GM12878 (cell line): ENCODE measurements at regions not wholly inside any gene's neighbourhood (a gene's known extent, or its start where the extent isn't known, plus 50 kb on each side); places are given as distances from the start of the nearest gene placed in this dataset.

Source experiments
- ATAC-seq: fragments of 200-7000 bp; cut with Tn5 transposase; 3 replicates; pipeline ENCODE4 v1.9.1; 2020; ENCODE audit warnings: mild to moderate bottlenecking, moderate library complexity
- BruUV-seq: library from RNA; stranded (reverse); fragments of 400-500 nt; replicated peaks from 2 replicates; lab custom pipeline; 2021; lab: Mats Ljungman, UMichigan
- CTCF ChIA-PET: fragments of 300-600 bp; sonication (Branson Sonifier 250); formaldehyde crosslinking; extraction: SDS; loops from one replicate; lab custom pipeline; 2021; ENCODE audit warnings: inconsistent platforms; lab: Yijun Ruan, JAX
- POLR2A ChIA-PET: fragments of 350-600 bp; formaldehyde crosslinking; extraction: SDS; loops from one replicate; lab custom pipeline; 2021; ENCODE audit warnings: inconsistent platforms; lab: Charles Lee
- RAD21 ChIA-PET: fragments of 300-600 bp; sonication (Branson Sonifier 250); formaldehyde crosslinking; loops from one replicate; lab custom pipeline; 2023; ENCODE audit warnings: antibody characterized with exemption; ENCODE audit not compliant: unreplicated experiment; lab: Charles Lee
- SMC1A ChIA-PET: fragments of 300-600 bp; sonication (Branson Sonifier 250); formaldehyde crosslinking; loops from one replicate; lab custom pipeline; 2023; ENCODE audit not compliant: unreplicated experiment, uncharacterized antibody; lab: Charles Lee
- DNase-seq: peaks from one replicate; pipeline ENCODE4 v3.0.0-alpha.2; 2011; ENCODE audit warnings: low read depth, low spot score
- FAIRE-seq: peaks from 3 replicates; lab custom pipeline; 2011; peaks lifted over from hg19 to GRCh38; lab: Jason Lieb, UNC
- H2AFZ ChIP-seq: 2 replicates; pipeline ENCODE4 v1.6.0; 2011; ENCODE audit warnings: low read depth, low read length, control low read depth; ENCODE audit not compliant: control insufficient read depth
- H3K27ac ChIP-seq: 2 replicates; pipeline ENCODE4 v1.5.1; 2011; ENCODE audit warnings: control low read depth; ENCODE audit not compliant: control insufficient read depth, insufficient read depth
- H3K27me3 ChIP-seq, 2 experiments: replicated peaks in 1 of 2; 2 replicates each; pipeline versions ENCODE4 v1.6.0 to v1.6.1; 2011; ENCODE audit warnings: low read length in 1 of 2; ENCODE audit not compliant: control insufficient read depth in 2 of 2, insufficient read depth in 2 of 2
- H3K36me3 ChIP-seq, 2 experiments: 2 replicates each; pipeline ENCODE4 v1.5.1; 2011; ENCODE audit warnings: low read length in 1 of 2; ENCODE audit not compliant: control insufficient read depth in 2 of 2, insufficient read depth in 2 of 2
- H3K4me1 ChIP-seq: 2 replicates; pipeline ENCODE4 v1.6.1; 2011; ENCODE audit warnings: mild to moderate bottlenecking, low read length, moderate library complexity, mixed read lengths; ENCODE audit not compliant: control insufficient read depth, insufficient read depth
- H3K4me2 ChIP-seq: 2 replicates; pipeline ENCODE4 v1.6.0; 2011; ENCODE audit warnings: control low read depth; ENCODE audit not compliant: control insufficient read depth, insufficient read depth
- H3K4me3 ChIP-seq: fragments of 200-600 bp; sonication (generic); 2 replicates; pipeline ENCODE4 v1.5.1; 2016
- H3K79me2 ChIP-seq: 2 replicates; pipeline ENCODE4 v1.6.0; 2011; ENCODE audit warnings: low read length; ENCODE audit not compliant: control insufficient read depth, insufficient read depth
- H3K9ac ChIP-seq: 2 replicates; pipeline ENCODE4 v1.8.0; 2011; ENCODE audit warnings: low read length, control low read depth, mixed read lengths; ENCODE audit not compliant: control insufficient read depth, insufficient read depth
- H3K9me3 ChIP-seq: replicated peaks from 3 replicates; pipeline ENCODE4 v1.5.1; 2011; ENCODE audit warnings: mild to moderate bottlenecking, low read length; ENCODE audit not compliant: control insufficient read depth, insufficient read depth
- H4K20me1 ChIP-seq: 2 replicates; pipeline ENCODE4 v1.6.0; 2011; ENCODE audit not compliant: control insufficient read depth, insufficient read depth
- BACH1 ChIP-seq: fragments of 450-650 bp; IDR thresholded peaks from 2 replicates; pipeline ENCODE4 v1.6.1; 2017; ENCODE audit warnings: mild to moderate bottlenecking, borderline replicate concordance
- BCL11A ChIP-seq: IDR thresholded peaks from 2 replicates; pipeline ENCODE4 v1.6.1; 2011; ENCODE audit warnings: low read depth, low read length
- BRCA1 ChIP-seq: IDR thresholded peaks from 2 replicates; pipeline ENCODE4 v1.6.1; 2011; ENCODE audit warnings: low read depth, low read length, improper control_type of control experiment
- CTCF ChIP-seq, 3 experiments: IDR thresholded peaks in 2 of 3; conservative IDR thresholded peaks in 1 of 3; 2 replicates each; pipeline ENCODE4 v1.5.1; 2011; ENCODE audit warnings: low read depth in 3 of 3, low read length in 3 of 3, mild to moderate bottlenecking in 3 of 3, control low read depth in 2 of 3, moderate library complexity in 2 of 3, inconsistent platforms in 1 of 3, mixed read lengths in 1 of 3; ENCODE audit not compliant: control insufficient read depth in 2 of 3, insufficient read depth in 1 of 3; ENCODE audit errors: extremely low read depth in 1 of 3
- KLF5 ChIP-seq: fragments of 450-650 bp; IDR thresholded peaks from 2 replicates; pipeline ENCODE4 v1.6.1; 2014; ENCODE audit warnings: mild to moderate bottlenecking; ENCODE audit not compliant: partially characterized antibody
- MYB ChIP-seq: fragments of 150-350 bp; IDR thresholded peaks from 2 replicates; pipeline ENCODE4 v1.6.1; 2014; ENCODE audit warnings: mild to moderate bottlenecking, low read depth, low read length, borderline replicate concordance
- NR2F1 ChIP-seq: fragments of 450-650 bp; conservative IDR thresholded peaks from 2 replicates; pipeline ENCODE4 v1.6.1; 2017; ENCODE audit warnings: mild to moderate bottlenecking
- RAD21 ChIP-seq: IDR thresholded peaks from 2 replicates; pipeline ENCODE4 v1.6.1; 2011; ENCODE audit warnings: mild to moderate bottlenecking, low read depth, low read length, moderate library complexity; ENCODE audit not compliant: insufficient read depth
- SREBF1 ChIP-seq: IDR thresholded peaks from 2 replicates; pipeline ENCODE4 v1.6.1; 2012; ENCODE audit warnings: mild to moderate bottlenecking, low read length
- TARDBP ChIP-seq: IDR thresholded peaks from 2 replicates; pipeline ENCODE4 v1.6.1; 2016; ENCODE audit warnings: borderline replicate concordance
- TBL1XR1 ChIP-seq: IDR thresholded peaks from 2 replicates; pipeline ENCODE4 v1.6.1; 2012; ENCODE audit warnings: low read depth, low read length, improper control_type of control experiment
- TCF3 ChIP-seq: IDR thresholded peaks from 2 replicates; pipeline ENCODE4 v1.6.1; 2012; ENCODE audit warnings: low read depth, mild to moderate bottlenecking, low read length, borderline replicate concordance; ENCODE audit not compliant: insufficient read depth
- ZBTB11 ChIP-seq: fragments of 450-650 bp; formaldehyde crosslinking; IDR thresholded peaks from 2 replicates; pipeline ENCODE4 v1.5.0; 2022; ENCODE audit warnings: mild to moderate bottlenecking, missing genetic modification characterization
- WGBS: methylation state at CpG from one replicate; pipeline ENCODE4 v1.1.6; 2016; ENCODE audit warnings: low lambda C conversion rate; ENCODE audit not compliant: insufficient replicate concordance, insufficient coverage; ENCODE audit errors: missing lambda C conversion rate; 5-methylcytosine and 5-hydroxymethylcytosine counted together
- in situ Hi-C: fragments of 300-500 bp; cut with MboI; formaldehyde crosslinking; loops from 9 replicates; pipeline ENCODE4 v1.14.3; 2018; ENCODE audit warnings: mixed read lengths
- intact Hi-C: fragments of 100-400 bp; cut with micrococcal nuclease; formaldehyde crosslinking; loops from one replicate; pipeline ENCODE4 v1.14.2; 2022; ENCODE audit not compliant: unreplicated experiment

- ATAC-seq: no peak
- WGBS: 66% methylated on average over 8 of the region's 8 CpGs
- no peaks in the 10 kb centered on the region for H4K20me1 ChIP-seq
- H3K4me2 ChIP-seq: no peak overlapping the region
- no peaks in the 10 kb centered on the region for H3K4me1 ChIP-seq
- ChIA-PET SMC1A (interaction anchor here (0.7 to 1.7 kb wide), 2 partner anchors 8 to 80 kb away, joined by 3 read pairs; no protein-coding TSS in a partner anchor), RAD21 (no interaction called here), POLR2A (no interaction called here), CTCF (interaction anchor here (0.9 kb wide), 1 partner anchor 9 kb away, joined by 3 read pairs; no protein-coding TSS in a partner anchor)
- no peaks in the 10 kb centered on the region for H3K79me2 ChIP-seq
- BruUV-seq: no TSS peak
- FAIRE-seq: no peak
- H3K27me3 ChIP-seq: no peaks in the 10 kb centered on the region
- no peak overlapping the region for H3K4me3 ChIP-seq
- in situ Hi-C loops: no loop called here
- no peak overlapping the region for H3K9ac ChIP-seq
- no peak overlapping the region for H2AFZ ChIP-seq
- intact Hi-C loops: no loop called here
- DNase-seq: no peak
- H3K9me3 ChIP-seq: no peaks in the 10 kb centered on the region
- no peaks in the 10 kb centered on the region for H3K36me3 ChIP-seq
- TF ChIP-seq CTCF (IDR thresholded peaks at IDR 0.05 in 2 of 3, conservative IDR thresholded peaks at IDR 0.05 in 1 of 3; ENCODE audit: control insufficient read depth in 2 of 3, extremely low read depth in 1 of 3, insufficient read depth in 1 of 3, low read depth in 3 of 3, low read length in 3 of 3) (peak; percentile 9 to 29 (median 20); a peak in 1 of 6 replicates), RAD21 (0 out of 2 replicates have a peak, but pooled peaks have one; percentile 11), TARDBP (no peak), TBL1XR1 (no peak)
- H3K27ac ChIP-seq: no peak overlapping the region
These were observed 214.9 kb upstream of the ARRDC4 start for GRCh38 chr15:97745481-97746071.

GRCh38 chr15:97747342-97747741 lies 213.2 kb upstream of the ARRDC4 start:
- FAIRE-seq (no peak), DNase-seq (no peak), ATAC-seq (no peak)
- H3K4me2 ChIP-seq: no peak overlapping the region
- no peaks in the 10 kb centered on the region for H3K9me3 ChIP-seq
- H3K4me1 ChIP-seq: no peaks in the 10 kb centered on the region
- ChIA-PET RAD21 (no interaction called here), SMC1A (interaction anchor here (1.7 kb wide), 1 partner anchor 10 kb away, joined by 3 read pairs; no protein-coding TSS in a partner anchor), CTCF (no interaction called here), POLR2A (no interaction called here)
- no peak overlapping the region for H3K9ac ChIP-seq
- H3K27ac ChIP-seq: no peak overlapping the region
- no peaks in the 10 kb centered on the region for H3K36me3 ChIP-seq
- BruUV-seq: no TSS peak
- intact Hi-C loops (no loop called here), in situ Hi-C loops (no loop called here)
- no peaks in the 10 kb centered on the region for H3K79me2 ChIP-seq
- WGBS: 0% methylated on average over 5 of the region's 5 CpGs
- no peak overlapping the region for H3K4me3 ChIP-seq
- H2AFZ ChIP-seq: no peak overlapping the region
- H3K27me3 ChIP-seq: no peaks in the 10 kb centered on the region
- no peaks in the 10 kb centered on the region for H4K20me1 ChIP-seq
- TF ChIP-seq NR2F1: no peak
- no peak for TF ChIP-seq BACH1
- TF ChIP-seq TCF3: no peak
- no peak for TF ChIP-seq BRCA1
- TF ChIP-seq ZBTB11 (CRISPR knock-in tag): no peak
- TF ChIP-seq BCL11A: no peak
- TF ChIP-seq MYB: no peak
- no peak for TF ChIP-seq KLF5
- no peak for TF ChIP-seq SREBF1
